HEK293 (cell line): ENCODE measurements at regions not wholly inside any gene's neighbourhood (a gene's known extent, or its start where the extent isn't known, plus 50 kb on each side); places are given as distances from the start of the nearest gene placed in this dataset.

Experiments
- CTCF ChIA-PET: fragments of 350-600 bp; formaldehyde crosslinking; extraction: SDS; loops from one replicate; lab custom pipeline; 2021; ENCODE audit warnings: antibody characterized with exemption; lab: Yijun Ruan, JAX
- POLR2A ChIA-PET: fragments of 300-600 bp; formaldehyde crosslinking; extraction: SDS; loops from one replicate; lab custom pipeline; 2020; ENCODE audit warnings: antibody characterized with exemption, inconsistent platforms; lab: Yijun Ruan, JAX
- H3K27ac ChIP-seq: fragments of 200-500 bp; sonication (Bioruptor generic); 2 replicates; pipeline ENCODE4 v1.5.1; 2014; ENCODE audit warnings: low read depth, low read length, control low read depth, inconsistent platforms; ENCODE audit errors: extremely low read depth
- H3K36me3 ChIP-seq, 2 experiments: fragments of 200-500 bp in 1 of 2; sonication (Bioruptor generic) in 1 of 2; 1 replicate in 1 of 2; 2 replicates in 1 of 2; pipeline ENCODE4 v1.5.1; 2014 to 2017; ENCODE audit warnings: inconsistent platforms in 2 of 2, low read length in 2 of 2; ENCODE audit not compliant: control insufficient read depth in 2 of 2, insufficient read depth in 1 of 2
- H3K4me1 ChIP-seq: fragments of 200-500 bp; sonication (Bioruptor generic); 2 replicates; pipeline ENCODE4 v1.5.1; 2014; ENCODE audit warnings: mild to moderate bottlenecking, low read length, inconsistent platforms; ENCODE audit not compliant: control insufficient read depth, insufficient read depth
- H3K4me3 ChIP-seq: 2 replicates; pipeline ENCODE4 v1.5.1; 2011; ENCODE audit warnings: low read depth, mild to moderate bottlenecking, control low read depth, low read length, moderate library complexity
- H3K9me3 ChIP-seq: fragments of 200-500 bp; sonication (Bioruptor generic); 2 replicates; pipeline ENCODE4 v1.5.1; 2014; ENCODE audit warnings: low read depth, low read length, inconsistent platforms; ENCODE audit not compliant: control insufficient read depth, insufficient read depth
- CTCF ChIP-seq: fragments of 450-650 bp; formaldehyde crosslinking; IDR thresholded peaks from 2 replicates; pipeline ENCODE4 v1.5.1; 2016; ENCODE audit warnings: missing biosample characterization, missing genetic modification characterization
- GLI2 ChIP-seq: fragments of 450-650 bp; formaldehyde crosslinking; IDR thresholded peaks from 2 replicates; pipeline ENCODE4; 2017; ENCODE audit warnings: missing biosample characterization, missing genetic modification characterization, low read depth, borderline replicate concordance
- GLIS2 ChIP-seq: fragments of 450-650 bp; formaldehyde crosslinking; IDR thresholded peaks from 2 replicates; pipeline ENCODE4 v1.5.1; 2016; ENCODE audit warnings: missing biosample characterization, missing genetic modification characterization
- TSHZ1 ChIP-seq: fragments of 450-650 bp; formaldehyde crosslinking; IDR thresholded peaks from 2 replicates; pipeline ENCODE4 v1.5.1; 2016; ENCODE audit warnings: missing biosample characterization, missing genetic modification characterization, borderline replicate concordance
- ZBTB7A ChIP-seq: fragments of 450-650 bp; formaldehyde crosslinking; IDR thresholded peaks from 2 replicates; pipeline ENCODE4 v1.5.1; 2016; ENCODE audit warnings: low read depth, missing biosample characterization, missing genetic modification characterization
- ZFP41 ChIP-seq: fragments of 450-650 bp; formaldehyde crosslinking; IDR thresholded peaks from 2 replicates; pipeline ENCODE4 v1.5.1; 2016; ENCODE audit warnings: missing biosample characterization, missing genetic modification characterization, borderline replicate concordance
- ZFP69B ChIP-seq: fragments of 450-650 bp; formaldehyde crosslinking; IDR thresholded peaks from 2 replicates; pipeline ENCODE4 v1.5.1; 2016; ENCODE audit warnings: missing biosample characterization, missing genetic modification characterization
- ZIC2 ChIP-seq: fragments of 450-650 bp; formaldehyde crosslinking; IDR thresholded peaks from 2 replicates; pipeline ENCODE4 v1.5.1; 2016; ENCODE audit warnings: missing biosample characterization, missing genetic modification characterization
- ZNF112 ChIP-seq: fragments of 450-650 bp; formaldehyde crosslinking; IDR thresholded peaks from 2 replicates; pipeline ENCODE4 v1.5.0; 2017; ENCODE audit warnings: missing biosample characterization, missing genetic modification characterization
- ZNF155 ChIP-seq: fragments of 450-650 bp; formaldehyde crosslinking; IDR thresholded peaks from 2 replicates; pipeline ENCODE4 v1.5.1; 2016; ENCODE audit warnings: missing biosample characterization, missing genetic modification characterization
- ZNF23 ChIP-seq: fragments of 450-650 bp; formaldehyde crosslinking; IDR thresholded peaks from 2 replicates; pipeline ENCODE4 v1.5.1; 2016; ENCODE audit warnings: missing biosample characterization, missing genetic modification characterization, borderline replicate concordance
- ZNF350 ChIP-seq: fragments of 450-650 bp; formaldehyde crosslinking; IDR thresholded peaks from 2 replicates; pipeline ENCODE4 v1.5.0; 2017; ENCODE audit warnings: missing biosample characterization, mild to moderate bottlenecking, missing genetic modification characterization
- ZNF449 ChIP-seq: fragments of 450-650 bp; formaldehyde crosslinking; IDR thresholded peaks from 2 replicates; pipeline ENCODE4 v1.5.1; 2017; ENCODE audit warnings: missing biosample characterization, mild to moderate bottlenecking, missing genetic modification characterization, moderate library complexity
- ZNF473 ChIP-seq: fragments of 450-650 bp; formaldehyde crosslinking; IDR thresholded peaks from 2 replicates; pipeline ENCODE4 v1.5.1; 2017; ENCODE audit warnings: missing biosample characterization, missing genetic modification characterization
- ZNF48 ChIP-seq: fragments of 450-650 bp; formaldehyde crosslinking; IDR thresholded peaks from 2 replicates; pipeline ENCODE4 v1.5.1; 2016; ENCODE audit warnings: missing biosample characterization, missing genetic modification characterization
- ZNF488 ChIP-seq: fragments of 450-650 bp; formaldehyde crosslinking; IDR thresholded peaks from 2 replicates; pipeline ENCODE4 v1.5.1; 2016; ENCODE audit warnings: missing biosample characterization, missing genetic modification characterization
- ZNF560 ChIP-seq: fragments of 450-650 bp; formaldehyde crosslinking; IDR thresholded peaks from 2 replicates; pipeline ENCODE4 v1.5.1; 2017; ENCODE audit warnings: missing biosample characterization, missing genetic modification characterization, borderline replicate concordance
- ZNF561 ChIP-seq: fragments of 450-650 bp; IDR thresholded peaks from 2 replicates; pipeline ENCODE4 v1.5.1; 2018; ENCODE audit warnings: missing biosample characterization, missing genetic modification characterization, borderline replicate concordance
- ZNF704 ChIP-seq: fragments of 450-650 bp; formaldehyde crosslinking; IDR thresholded peaks from 2 replicates; pipeline ENCODE4 v1.5.1; 2016; ENCODE audit warnings: missing biosample characterization, missing genetic modification characterization
- ZNF776 ChIP-seq: fragments of 450-650 bp; formaldehyde crosslinking; IDR thresholded peaks from 2 replicates; pipeline ENCODE4 v1.5.0; 2017; ENCODE audit warnings: missing biosample characterization, missing genetic modification characterization, borderline replicate concordance
- ZSCAN16 ChIP-seq: fragments of 450-650 bp; formaldehyde crosslinking; IDR thresholded peaks from 2 replicates; pipeline ENCODE4 v1.5.1; 2016; ENCODE audit warnings: missing biosample characterization, missing genetic modification characterization
- ZSCAN5A ChIP-seq: fragments of 450-650 bp; formaldehyde crosslinking; IDR thresholded peaks from 2 replicates; pipeline ENCODE4 v1.5.1; 2016; ENCODE audit warnings: missing biosample characterization, missing genetic modification characterization

- no peak for TF ChIP-seq ZNF561 (tag by site-specific recombination)
- no peak for TF ChIP-seq ZNF48
- TF ChIP-seq ZNF350 (tag by site-specific recombination), result no peak
- no peak for TF ChIP-seq ZFP41
- no peak for TF ChIP-seq ZBTB7A (tag by site-specific recombination)
- no peak for TF ChIP-seq ZNF155 (tag by site-specific recombination)
- TF ChIP-seq ZNF449 (tag by site-specific recombination), result no peak
- TF ChIP-seq GLIS2 (tag by site-specific recombination), result peak; percentile 58
- no peak for TF ChIP-seq ZFP69B (tag by site-specific recombination)
- TF ChIP-seq TSHZ1 (tag by site-specific recombination), result no peak
- no peak for TF ChIP-seq GLI2 (tag by site-specific recombination)
- no peak for TF ChIP-seq ZNF112 (tag by site-specific recombination)
- no peak for TF ChIP-seq ZNF560 (tag by site-specific recombination)
- no peak for TF ChIP-seq ZNF23 (tag by site-specific recombination)
- TF ChIP-seq ZSCAN16 (tag by site-specific recombination), result no peak
- peak; percentile 78 for TF ChIP-seq ZIC2 (tag by site-specific recombination)
Measured at GRCh38 chr3:124558991-124559845, 171.0 kb upstream of the UMPS start (continued).

GRCh38 chr3:124559846-124560574 lies 170.2 kb upstream of the UMPS start:
- H3K9me3 ChIP-seq, result no peaks in the 10 kb centered on the region
- ChIA-PET CTCF (interaction anchor here (0.5 to 8.0 kb wide), 56 partner anchors 9 to 908 kb away, joined by 3 to 96 read pairs (median 4); no protein-coding TSS in a partner anchor), POLR2A (interaction anchor here (1.0 kb wide), 2 partner anchors 91 to 527 kb away, joined by 3 to 4 read pairs; partner anchors contain the start of gene KALRN)
- no peak overlapping the region for H3K27ac ChIP-seq
- H3K4me3 ChIP-seq, result no peak overlapping the region
- no peaks in the 10 kb centered on the region for H3K36me3 ChIP-seq
- peaks cover 2% of the 10 kb centered on the region; the same call in 1 of the 2 replicates for H3K4me1 ChIP-seq
- no peak for TF ChIP-seq ZNF473
- peak; percentile 68 for TF ChIP-seq CTCF
- no peak for TF ChIP-seq ZNF488
- no peak for TF ChIP-seq ZNF704 (tag by site-specific recombination)
- no peak for TF ChIP-seq ZNF776 (tag by site-specific recombination)
- no peak for TF ChIP-seq ZSCAN5A
